Upper lobe of right lung (tissue), 1 donor: ENCODE measurements at regions not wholly inside any gene's neighbourhood (a gene's known extent, or its start where the extent isn't known, plus 50 kb on each side); places are given as distances from the start of the nearest gene placed in this dataset.

Experiments
- ATAC-seq: fragments of 200-7000 bp; cut with Tn5 transposase; one replicate; pipeline ENCODE4 v1.9.1; 2020; ENCODE audit warnings: mild to moderate bottlenecking, moderate library complexity
- DNase-seq: peaks from one replicate; pipeline ENCODE4 v3.0.0-alpha.2; 2020
- H3K27ac ChIP-seq: fragments of 200-600 bp; one replicate; pipeline ENCODE4 v1.8.0; 2022
- H3K27me3 ChIP-seq: fragments of 200-600 bp; one replicate; pipeline ENCODE4 v1.8.0; 2022; ENCODE audit warnings: mild to moderate bottlenecking
- H3K36me3 ChIP-seq: fragments of 200-600 bp; one replicate; pipeline ENCODE4 v1.8.0; 2022
- H3K4me1 ChIP-seq: fragments of 200-600 bp; one replicate; pipeline ENCODE4 v1.8.0; 2022
- H3K4me3 ChIP-seq: fragments of 200-600 bp; one replicate; pipeline ENCODE4 v1.8.0; 2022; ENCODE audit warnings: mild to moderate bottlenecking
- H3K9me3 ChIP-seq: fragments of 200-600 bp; one replicate; pipeline ENCODE4 v1.8.0; 2022
- CTCF ChIP-seq: fragments of 200-600 bp; IDR thresholded peaks from one replicate; pipeline ENCODE4 v1.8.0; 2022; ENCODE audit warnings: antibody characterized with exemption
- intact Hi-C: fragments of 100-400 bp; cut with DNase I; formaldehyde crosslinking; loops from one replicate; pipeline ENCODE4 v1.11.0; 2022
- donor health status: DM: no; HTN: yes; CAD: no; lungs with severe emphysema.

DNA sequence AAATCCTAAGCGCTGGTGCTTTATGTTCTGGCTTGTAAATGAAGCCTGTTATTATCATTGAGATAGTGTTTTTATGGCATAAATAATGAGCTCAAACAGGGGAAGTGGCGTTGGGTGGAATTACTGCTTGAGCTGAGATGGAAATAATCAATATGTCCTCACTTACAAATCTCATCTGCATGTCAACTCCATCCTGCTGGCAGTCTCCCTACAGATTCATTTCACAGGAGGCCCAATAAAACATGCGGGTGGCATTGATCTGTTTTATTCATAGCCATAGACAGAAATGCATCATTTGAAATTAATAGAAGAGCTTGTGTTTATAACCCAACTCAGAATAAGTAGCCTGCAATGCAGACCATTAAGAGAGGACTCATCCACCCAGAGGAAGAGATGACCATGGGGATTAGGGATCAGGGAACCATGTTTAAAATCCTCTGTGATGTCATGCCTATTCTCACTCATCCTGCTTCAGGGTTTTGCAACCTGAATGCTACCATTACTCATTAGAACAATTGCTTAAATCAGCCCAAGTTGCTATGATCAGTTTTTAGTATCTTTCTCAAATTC lies 680.4 kb downstream of the TLR4 start:
- Histone ChIP-seq H3K4me1 (no peaks in the 10 kb centered on the region), H3K27ac (no peak overlapping the region), H3K9me3 (no peaks in the 10 kb centered on the region), H3K27me3 (no peaks in the 10 kb centered on the region), H3K4me3 (no peak overlapping the region), H3K36me3 (no peaks in the 10 kb centered on the region)
- no peak for DNase-seq
- intact Hi-C loops = no loop called here
- ATAC-seq = no peak
- TF ChIP-seq CTCF = no peak

DNA sequence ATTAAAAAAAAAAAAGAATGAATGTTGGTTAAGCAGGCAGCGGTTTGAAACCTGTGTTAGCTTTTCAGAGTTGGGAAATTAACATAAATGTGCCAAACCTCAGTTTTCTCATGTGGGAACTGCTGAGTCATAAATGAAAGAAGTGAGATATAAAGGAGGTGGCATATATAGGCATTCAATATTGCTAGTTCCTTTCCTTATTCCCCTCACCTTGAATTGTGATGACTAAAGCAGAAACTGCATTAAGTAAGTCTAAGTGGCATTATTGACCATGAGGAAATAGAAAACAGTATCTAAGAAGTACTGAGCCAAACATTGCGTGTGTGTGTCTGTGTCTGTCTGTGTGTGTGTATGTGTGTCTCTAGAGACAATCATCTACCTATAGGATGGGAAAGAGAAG lies 691.2 kb downstream of the TLR4 start:
- Histone ChIP-seq H3K4me3 (no peak overlapping the region), H3K9me3 (no peaks in the 10 kb centered on the region), H3K4me1 (no peaks in the 10 kb centered on the region), H3K36me3 (no peaks in the 10 kb centered on the region), H3K27ac (no peak overlapping the region), H3K27me3 (no peaks in the 10 kb centered on the region)
- intact Hi-C loops = no loop called here
- no peak for ATAC-seq
- DNase-seq = no peak
- no peak for TF ChIP-seq CTCF

DNA sequence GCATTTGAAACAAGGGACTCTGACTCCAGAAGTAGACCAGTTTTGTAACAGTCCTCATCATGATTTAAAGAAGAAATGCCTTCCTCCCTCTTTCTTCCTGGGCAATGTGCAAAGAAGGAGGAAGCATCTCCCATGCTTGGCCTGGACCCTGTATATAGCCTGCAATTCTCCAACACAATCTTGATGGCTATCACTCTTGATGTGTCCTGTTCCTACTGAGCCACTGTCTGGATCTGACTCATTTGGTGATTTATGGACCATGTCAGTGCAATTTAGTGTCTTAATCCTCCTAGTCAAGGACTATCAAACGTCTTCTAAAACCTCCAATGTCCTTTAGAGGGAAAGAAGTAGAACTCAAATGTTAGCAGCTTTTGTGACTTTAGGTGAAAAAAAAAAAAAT lies 697.3 kb downstream of the TLR4 start:
- no peaks in the 10 kb centered on the region for H3K36me3 ChIP-seq
- no peak overlapping the region for H3K4me3 ChIP-seq
- H3K27ac ChIP-seq = no peak overlapping the region
- H3K9me3 ChIP-seq = no peaks in the 10 kb centered on the region
- H3K4me1 ChIP-seq = no peaks in the 10 kb centered on the region
- DNase-seq (no peak), ATAC-seq (no peak)
- TF ChIP-seq CTCF = no peak
- H3K27me3 ChIP-seq = no peaks in the 10 kb centered on the region
- intact Hi-C loops = no loop called here

- no peak for TF ChIP-seq CTCF
- Histone ChIP-seq H3K27ac (no peak overlapping the region), H3K36me3 (no peaks in the 10 kb centered on the region), H3K27me3 (no peaks in the 10 kb centered on the region), H3K4me1 (no peaks in the 10 kb centered on the region), H3K9me3 (no peaks in the 10 kb centered on the region), H3K4me3 (no peak overlapping the region)
- ATAC-seq (no peak), DNase-seq (no peak)
- intact Hi-C loops = no loop called here
Measured at GRCh38 chr9:118414676-118415075, 710.5 kb downstream of the TLR4 start.

- Histone ChIP-seq H3K36me3 (no peaks in the 10 kb centered on the region), H3K27ac (no peak overlapping the region), H3K9me3 (no peaks in the 10 kb centered on the region), H3K27me3 (no peaks in the 10 kb centered on the region), H3K4me1 (no peaks in the 10 kb centered on the region), H3K4me3 (no peak overlapping the region)
- ATAC-seq = no peak
- no peak for DNase-seq
- intact Hi-C loops = no loop called here
- TF ChIP-seq CTCF = no peak
Measured at GRCh38 chr9:118418887-118419565, 714.8 kb downstream of the TLR4 start.

DNA sequence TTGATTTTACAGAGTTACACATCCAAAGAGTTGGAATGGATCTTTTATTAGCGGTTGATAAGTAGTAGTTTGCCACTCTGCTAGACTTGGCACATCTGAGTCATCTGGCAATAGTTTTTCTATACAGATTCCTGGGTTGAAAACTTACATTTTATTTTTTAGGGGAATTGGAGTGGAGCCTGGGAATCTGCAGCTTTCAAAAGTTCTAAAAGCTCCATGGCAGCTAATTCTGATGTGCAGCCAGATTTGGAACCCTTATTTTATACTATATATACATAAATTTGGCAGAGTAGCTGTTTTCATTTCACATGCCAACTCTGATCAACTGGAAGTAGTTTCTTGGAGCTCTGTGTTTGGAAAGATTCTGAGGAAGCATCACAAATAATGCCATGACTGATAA lies 715.5 kb downstream of the TLR4 start:
- H3K27me3 ChIP-seq = no peaks in the 10 kb centered on the region
- H3K27ac ChIP-seq = no peak overlapping the region
- no peak for TF ChIP-seq CTCF
- no peak for ATAC-seq
- no peaks in the 10 kb centered on the region for H3K9me3 ChIP-seq
- H3K4me1 ChIP-seq = no peaks in the 10 kb centered on the region
- no peaks in the 10 kb centered on the region for H3K36me3 ChIP-seq
- no peak for DNase-seq
- intact Hi-C loops = no loop called here
- no peak overlapping the region for H3K4me3 ChIP-seq
